Endothelial cell of umbilical vein (primary cell): ENCODE measurements at regions not wholly inside any gene's neighbourhood (a gene's known extent, or its start where the extent isn't known, plus 50 kb on each side); places are given as distances from the start of the nearest gene placed in this dataset.

ENCODE experiments used
- BruUV-seq: library from RNA; stranded (reverse); fragments of 400-500 nt; replicated peaks from 2 replicates; lab custom pipeline; 2021; lab: Mats Ljungman, UMichigan
- CTCF ChIA-PET: fragments of 300-600, 350-600 bp; sonication (Branson Sonifier 250); formaldehyde crosslinking; loops from one replicate; lab custom pipeline; 2021; ENCODE audit warnings: antibody characterized with exemption, inconsistent platforms; lab: Charles Lee
- POLR2A ChIA-PET: fragments of 300-600, 350-600 bp; sonication (Branson Sonifier 250); formaldehyde crosslinking; loops from one replicate; lab custom pipeline; 2021; ENCODE audit warnings: antibody characterized with exemption, inconsistent platforms; lab: Charles Lee
- DNase-seq: peaks from one replicate; pipeline ENCODE4 v3.0.0-alpha.2; 2011; ENCODE audit warnings: low read depth, low spot score
- FAIRE-seq: peaks from 2 replicates; lab custom pipeline; 2011; peaks lifted over from hg19 to GRCh38; lab: Jason Lieb, UNC
- H2AFZ ChIP-seq: 2 replicates; pipeline ENCODE4 v1.6.0; 2012; ENCODE audit warnings: low read depth, low read length, control low read depth, inconsistent platforms
- H3K27ac ChIP-seq: 2 replicates; pipeline ENCODE4 v1.5.1; 2011; ENCODE audit warnings: low read depth, mild to moderate bottlenecking, control low read depth, low read length, moderate library complexity; ENCODE audit not compliant: insufficient read depth
- H3K27me3 ChIP-seq, 2 experiments: 2 replicates each; pipeline versions ENCODE4 v1.6.0 to v1.6.1; 2011; ENCODE audit warnings: low read length in 2 of 2, mixed read lengths in 1 of 2; ENCODE audit not compliant: control insufficient read depth in 2 of 2, insufficient read depth in 2 of 2
- H3K36me3 ChIP-seq, 2 experiments: 2 replicates in 1 of 2; 3 replicates in 1 of 2; pipeline ENCODE4 v1.5.1; 2011; ENCODE audit warnings: low read length in 2 of 2, mild to moderate bottlenecking in 1 of 2, moderate library complexity in 1 of 2; ENCODE audit not compliant: control insufficient read depth in 2 of 2, insufficient read depth in 2 of 2; ENCODE audit errors: extremely low read depth in 1 of 2
- H3K4me1 ChIP-seq: 3 replicates; pipeline ENCODE4 v1.5.1; 2011; ENCODE audit warnings: mild to moderate bottlenecking, low read length; ENCODE audit not compliant: control insufficient read depth, insufficient read depth; ENCODE audit errors: extremely low read depth
- H3K4me2 ChIP-seq: 2 replicates; pipeline ENCODE4 v1.6.1; 2011; ENCODE audit warnings: low read length, control low read depth, mixed read lengths; ENCODE audit not compliant: insufficient read depth
- H3K4me3 ChIP-seq, 3 experiments: fragments of 200-600 bp in 1 of 3; sonication (generic), shearing (Covaris generic) in 1 of 3; replicated peaks in 1 of 3; 2 replicates each; pipeline ENCODE4 v1.5.1; 2011 to 2016; ENCODE audit warnings: control low read depth in 3 of 3, low read length in 3 of 3, mild to moderate bottlenecking in 2 of 3, inconsistent platforms in 1 of 3, low read depth in 1 of 3, moderate library complexity in 1 of 3; ENCODE audit not compliant: insufficient read depth in 1 of 3
- H3K79me2 ChIP-seq: 2 replicates; pipeline ENCODE4 v1.6.0; 2012; ENCODE audit warnings: low read length, inconsistent platforms; ENCODE audit not compliant: control insufficient read depth, insufficient read depth
- H3K9ac ChIP-seq: replicated peaks from 2 replicates; pipeline ENCODE3; 2011; ENCODE audit warnings: low read length, control low read depth; ENCODE audit not compliant: insufficient read depth; ENCODE audit errors: extremely low read depth
- H3K9me1 ChIP-seq: replicated peaks from 3 replicates; pipeline ENCODE4 v1.6.0; 2011; ENCODE audit warnings: mild to moderate bottlenecking, low read length; ENCODE audit not compliant: control insufficient read depth, insufficient read depth; ENCODE audit errors: extremely low read depth
- H3K9me3 ChIP-seq: replicated peaks from 2 replicates; pipeline ENCODE4 v1.5.1; 2012; ENCODE audit warnings: low read length, inconsistent platforms; ENCODE audit not compliant: control insufficient read depth, insufficient read depth
- H4K20me1 ChIP-seq: replicated peaks from 2 replicates; pipeline ENCODE3; 2011; ENCODE audit warnings: mild to moderate bottlenecking, low read length; ENCODE audit not compliant: control insufficient read depth, insufficient read depth; ENCODE audit errors: extremely low read depth
- CTCF ChIP-seq, 2 donors: IDR thresholded peaks; 1 replicate in 1 of 2; 2 replicates in 1 of 2; pipeline ENCODE4 v1.5.1; 2011; ENCODE audit warnings: low read length in 2 of 2, mild to moderate bottlenecking in 2 of 2, moderate library complexity in 2 of 2, control low read depth in 1 of 2, inconsistent platforms in 1 of 2, low read depth in 1 of 2; ENCODE audit not compliant: insufficient read depth in 1 of 2; ENCODE audit errors: extremely low read depth in 1 of 2
- EZH2 ChIP-seq: IDR thresholded peaks from 2 replicates; pipeline ENCODE4 v1.6.1; 2012; ENCODE audit warnings: borderline replicate concordance, low read depth, mild to moderate bottlenecking, moderate library complexity, low read length, inconsistent platforms; ENCODE audit not compliant: severe bottlenecking
- FOS ChIP-seq: IDR thresholded peaks from 2 replicates; pipeline ENCODE4 v1.6.1; 2011; ENCODE audit warnings: mild to moderate bottlenecking, low read length, moderate library complexity, borderline replicate concordance; ENCODE audit not compliant: insufficient read depth
- GATA2 ChIP-seq: IDR thresholded peaks from 2 replicates; pipeline ENCODE4 v1.7.0; 2011; ENCODE audit warnings: low read depth, mild to moderate bottlenecking, moderate library complexity, mixed read lengths, low read length; ENCODE audit not compliant: insufficient read length, insufficient read depth
- JUN ChIP-seq: IDR thresholded peaks from 2 replicates; pipeline ENCODE4 v1.6.1; 2011; ENCODE audit warnings: borderline replicate concordance, low read depth; ENCODE audit not compliant: insufficient read length, insufficient read depth
- MAX ChIP-seq: IDR thresholded peaks from 2 replicates; pipeline ENCODE4 v1.6.1; 2011; ENCODE audit not compliant: insufficient read depth, insufficient read length
- MYC ChIP-seq: IDR thresholded peaks from one replicate; pipeline ENCODE4 v1.6.1; 2011; ENCODE audit warnings: mild to moderate bottlenecking, low read depth, low read length
- POLR2A ChIP-seq: IDR thresholded peaks from 2 replicates; pipeline ENCODE4 v1.6.1; 2012; ENCODE audit warnings: low read depth, mild to moderate bottlenecking, control low read depth, low read length
- POLR2AphosphoS5 ChIP-seq: IDR thresholded peaks from 2 replicates; pipeline ENCODE4 v1.6.1; 2012; ENCODE audit warnings: low read depth, mild to moderate bottlenecking, control low read depth, low read length, moderate library complexity; ENCODE audit not compliant: insufficient read depth
- dilution Hi-C: fragments of 300-500 bp; cut with MboI; formaldehyde crosslinking; loops from one replicate; pipeline ENCODE4 v1.15.0; 2019; ENCODE audit warnings: low sequenced_read_pairs; ENCODE audit not compliant: extremely low pct_ligation_motif_present
- intact Hi-C: fragments of 100-400 bp; cut with micrococcal nuclease; formaldehyde crosslinking; loops from one replicate; pipeline ENCODE4 v1.10.0; 2022

GRCh38 chr7:41910940-41911600 lies 208.2 kb upstream of the INHBA start:
- Histone ChIP-seq H3K4me1 (peaks cover 14% of the 10 kb centered on the region), H3K9me3 (no peaks in the 10 kb centered on the region), H3K79me2 (no peaks in the 10 kb centered on the region), H2AFZ (no peak overlapping the region), H3K9me1 (no peaks in the 10 kb centered on the region), H3K36me3 (no peaks in the 10 kb centered on the region), H3K4me2 (no peak overlapping the region), H3K4me3 (no peak overlapping the region), H3K27me3 (no peaks in the 10 kb centered on the region), H3K27ac (no peak overlapping the region), H4K20me1 (no peaks in the 10 kb centered on the region), H3K9ac (no peak overlapping the region)
- ChIA-PET CTCF (interaction anchor here (1.6 kb wide), 1 partner anchor 30 kb away, joined by 5 read pairs; no protein-coding TSS in a partner anchor), POLR2A (no interaction called here)
- BruUV-seq = no TSS peak
- DNase-seq (no peak), FAIRE-seq (no peak)
- TF ChIP-seq MAX = no peak
- TF ChIP-seq JUN = no peak
- TF ChIP-seq CTCF (IDR thresholded peaks at IDR 0.05; ENCODE audit: extremely low read depth in 1 of 2, insufficient read depth in 1 of 2, low read depth in 1 of 2, low read length in 2 of 2) = no peak
- TF ChIP-seq FOS = no peak
- no peak for TF ChIP-seq POLR2AphosphoS5
- TF ChIP-seq POLR2A = no peak
- no peak for TF ChIP-seq GATA2
- TF ChIP-seq EZH2 = no peak
- TF ChIP-seq MYC = no peak
- dilution Hi-C loops (no loop called here), intact Hi-C loops (no loop called here)
